CD4-positive, alpha-beta T cell treated with Interleukin-4 for 4 hours (primary cell): ENCODE measurements at regions not wholly inside any gene's neighbourhood (a gene's known extent, or its start where the extent isn't known, plus 50 kb on each side); places are given as distances from the start of the nearest gene placed in this dataset.
"Not testable (repeated sequence)": the region's sequence is repeated elsewhere in the genome, so short reads cannot be mapped to it uniquely, and the experiment has no call there.

ENCODE experiments used
- DNase-seq: peaks from one replicate; pipeline ENCODE4 v3.0.0-alpha.2; 2020

GRCh38 chr5:135279328-135279727 is 119.7 kb downstream of the MACROH2A1 start:
- DNase-seq: no peak

- DNase-seq: no peak
Measured at GRCh38 chr5:135276151-135276550, 122.9 kb downstream of the MACROH2A1 start.

- DNase-seq: no peak
Measured at GRCh38 chr5:135273212-135273611, 125.8 kb downstream of the MACROH2A1 start.

- no peak for DNase-seq
Measured at GRCh38 chr5:135272311-135272805, 126.7 kb downstream of the MACROH2A1 start.

- no peak for DNase-seq
Measured at GRCh38 chr5:135271533-135272310, 127.3 kb downstream of the MACROH2A1 start.

- DNase-seq: no peak
Measured at GRCh38 chr5:135269931-135270421, 129.1 kb downstream of the MACROH2A1 start.

- DNase-seq: no peak
Measured at GRCh38 chr5:135269199-135269598, 129.8 kb downstream of the MACROH2A1 start.

- DNase-seq: no peak
Measured at GRCh38 chr5:135266975-135267374, 132.1 kb downstream of the MACROH2A1 start.

GRCh38 chr5:135266303-135266635 is 132.8 kb downstream of the MACROH2A1 start:
- DNase-seq: no peak

GRCh38 chr5:135265497-135266302 is 133.3 kb downstream of the MACROH2A1 start:
- no peak for DNase-seq

- no peak for DNase-seq
Measured at GRCh38 chr5:135264451-135265440, 134.3 kb downstream of the MACROH2A1 start.

GRCh38 chr5:135263022-135263668 is 135.9 kb downstream of the MACROH2A1 start:
- no peak for DNase-seq

GRCh38 chr5:135262364-135262763 is 136.7 kb downstream of the MACROH2A1 start:
- DNase-seq: no peak

- DNase-seq: not testable (repeated sequence)
Measured at GRCh38 chr5:135260108-135260507, 138.9 kb downstream of the MACROH2A1 start.

- DNase-seq: no peak
Measured at GRCh38 chr5:135255461-135256178, 143.4 kb downstream of the MACROH2A1 start.

GRCh38 chr5:135254183-135254582 is 144.8 kb downstream of the MACROH2A1 start:
- no peak for DNase-seq

- no peak for DNase-seq
Measured at GRCh38 chr5:135253601-135254178, 145.3 kb downstream of the MACROH2A1 start.

GRCh38 chr5:135251093-135251492 is 147.9 kb downstream of the MACROH2A1 start:
- DNase-seq: no peak

GRCh38 chr5:135250671-135251070 is 148.4 kb downstream of the MACROH2A1 start:
- DNase-seq: no peak

- DNase-seq: no peak
Measured at GRCh38 chr5:135249658-135250057, 149.4 kb downstream of the MACROH2A1 start.

GRCh38 chr5:135248801-135249231 is 150.2 kb downstream of the MACROH2A1 start:
- no peak for DNase-seq
